Coronary artery (tissue), 2 donors: ENCODE measurements at regions not wholly inside any gene's neighbourhood (a gene's known extent, or its start where the extent isn't known, plus 50 kb on each side); places are given as distances from the start of the nearest gene placed in this dataset.
"Not testable (repeated sequence)": the region's sequence is repeated elsewhere in the genome, so short reads cannot be mapped to it uniquely, and the experiment has no call there.

Experiments
- DNase-seq: peaks from one replicate; pipeline ENCODE4 v3.0.0-alpha.2; 2017; ENCODE audit warnings: low spot score
- H3K27ac ChIP-seq, 2 donors: fragments of 200-600 bp; sonication (generic); one replicate each; pipeline ENCODE4 v1.5.1; 2016 to 2019
- H3K4me3 ChIP-seq: fragments of 200-600 bp; sonication (generic); 2 replicates; pipeline ENCODE4 v1.5.1; 2016; ENCODE audit warnings: mild to moderate bottlenecking, moderate library complexity
- CTCF ChIP-seq: fragments of 200-600 bp; sonication (generic); IDR thresholded peaks from one replicate; pipeline ENCODE4 v1.5.1; 2019; ENCODE audit warnings: antibody characterized with exemption

DNA sequence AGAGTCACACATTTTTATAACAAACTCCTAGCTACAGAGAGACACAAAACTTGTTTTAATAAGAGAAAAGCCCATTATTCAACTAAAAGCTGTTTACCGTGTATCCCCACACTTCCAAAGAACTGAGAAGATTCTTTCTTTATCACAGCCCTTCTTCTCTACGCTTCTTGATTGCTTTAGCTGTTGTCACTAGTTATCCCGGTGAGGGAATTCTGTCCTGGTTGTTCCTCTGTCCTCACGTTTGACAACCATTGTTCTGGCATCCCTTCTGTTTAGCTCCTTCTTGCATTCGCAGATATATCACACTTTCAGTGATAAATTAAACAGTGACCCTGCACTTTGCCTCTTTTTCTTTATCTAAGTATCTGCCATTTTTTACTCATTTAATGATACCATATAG lies 1035.1 kb upstream of the PCDH20 start:
- H3K4me3 ChIP-seq, result no peak overlapping the region
- H3K27ac ChIP-seq, result no peak overlapping the region
- TF ChIP-seq CTCF, result no peak
- DNase-seq, result no peak

- DNase-seq, H3K27ac ChIP-seq, H3K4me3 ChIP-seq: not testable (repeated sequence)
Observed at GRCh38 chr13:62447771-62448382, 1032.2 kb upstream of the PCDH20 start.

GRCh38 chr13:62444805-62445204 lies 1029.2 kb upstream of the PCDH20 start:
- TF ChIP-seq CTCF, result no peak
- H3K27ac ChIP-seq, result no peak overlapping the region
- no peak for DNase-seq
- no peak overlapping the region for H3K4me3 ChIP-seq

GRCh38 chr13:62434081-62434480 lies 1018.4 kb upstream of the PCDH20 start:
- no peak overlapping the region for H3K27ac ChIP-seq
- no peak for DNase-seq
- TF ChIP-seq CTCF, result no peak
- H3K4me3 ChIP-seq, result no peak overlapping the region

DNA sequence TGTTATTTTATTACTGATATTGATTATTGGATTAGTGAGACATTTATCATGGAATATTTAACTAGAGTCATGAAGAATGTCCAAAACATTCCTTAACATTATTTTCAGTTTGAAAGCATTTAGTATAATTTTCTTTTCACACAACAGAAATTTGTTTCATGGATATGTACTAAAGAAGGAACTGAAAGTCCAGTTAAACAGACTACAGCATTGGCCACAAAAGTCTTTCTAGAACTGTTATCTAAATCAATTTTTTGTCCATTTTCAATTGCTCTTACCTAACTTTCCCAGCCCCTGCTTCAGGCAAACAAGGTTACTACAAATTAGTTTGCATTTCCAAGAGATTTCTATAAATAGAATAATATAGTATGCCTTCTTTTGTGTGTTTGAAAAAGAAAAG lies 1018.0 kb upstream of the PCDH20 start:
- Histone ChIP-seq H3K4me3 (no peak overlapping the region), H3K27ac (no peak overlapping the region)
- no peak for TF ChIP-seq CTCF
- DNase-seq, result no peak

GRCh38 chr13:62432906-62433305 lies 1017.3 kb upstream of the PCDH20 start:
- no peak overlapping the region for H3K4me3 ChIP-seq
- H3K27ac ChIP-seq, result no peak overlapping the region
- no peak for DNase-seq
- TF ChIP-seq CTCF, result no peak

GRCh38 chr13:62432295-62432694 lies 1016.6 kb upstream of the PCDH20 start:
- Histone ChIP-seq H3K27ac (no peak overlapping the region), H3K4me3 (no peak overlapping the region)
- no peak for TF ChIP-seq CTCF
- DNase-seq, result no peak

DNA sequence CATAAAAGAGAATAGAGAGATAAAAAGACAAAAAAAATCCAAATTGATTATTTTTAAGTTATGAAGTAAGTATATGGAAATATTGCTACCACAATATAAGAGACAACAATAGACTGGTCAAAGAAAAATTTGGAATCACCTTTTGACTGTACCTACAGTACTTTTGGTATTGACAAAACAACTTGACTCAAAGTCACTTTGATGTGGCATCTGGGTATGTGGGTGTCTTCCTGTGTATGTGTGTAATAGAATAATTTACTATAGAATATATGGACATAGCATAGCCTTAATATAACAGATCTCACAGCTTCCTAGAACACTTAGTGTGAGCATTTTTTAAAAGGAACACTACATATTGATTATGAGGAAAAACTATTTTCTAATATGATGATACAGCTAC lies 1016.2 kb upstream of the PCDH20 start:
- TF ChIP-seq CTCF, result no peak
- no peak overlapping the region for H3K27ac ChIP-seq
- DNase-seq, result no peak
- H3K4me3 ChIP-seq, result no peak overlapping the region
